Caco-2 (cell line): ENCODE measurements at regions not wholly inside any gene's neighbourhood (a gene's known extent, or its start where the extent isn't known, plus 50 kb on each side); places are given as distances from the start of the nearest gene placed in this dataset.

ENCODE experiments used
- BruUV-seq: library from RNA; stranded (reverse); fragments of 400-500 nt; replicated peaks from 2 replicates; lab custom pipeline; 2021; lab: Mats Ljungman, UMichigan
- CTCF ChIA-PET: fragments of 300-600 bp; sonication (Branson Sonifier 250); formaldehyde crosslinking; loops from one replicate; lab custom pipeline; 2022; ENCODE audit warnings: antibody characterized with exemption; lab: Charles Lee
- POLR2A ChIA-PET: fragments of 300-600 bp; sonication (Branson Sonifier 250); formaldehyde crosslinking; loops from one replicate; lab custom pipeline; 2022; ENCODE audit warnings: antibody characterized with exemption; lab: Charles Lee
- DNase-seq, 2 experiments: peaks; one replicate each; pipeline versions ENCODE4 v3.0.0 to v3.0.0-alpha.2; 2020 to 2022
- H3K27me3 ChIP-seq: replicated peaks from 2 replicates; pipeline ENCODE4 v1.6.0; 2011; ENCODE audit warnings: low read length; ENCODE audit not compliant: control insufficient read depth, insufficient read depth
- H3K36me3 ChIP-seq: 2 replicates; pipeline ENCODE4 v1.5.1; 2011; ENCODE audit warnings: low read length; ENCODE audit not compliant: control insufficient read depth, insufficient read depth
- H3K4me1 ChIP-seq: fragments of 250-450 bp; sonication (Bioruptor Pico); 2 replicates; pipeline ENCODE4 v1.5.1; 2020; ENCODE audit warnings: mild to moderate bottlenecking
- H3K4me3 ChIP-seq: 2 replicates; pipeline ENCODE4 v1.5.1; 2011; ENCODE audit warnings: low read depth, mild to moderate bottlenecking, control low read depth, low read length
- H3K9me3 ChIP-seq: fragments of 250-450 bp; sonication (Bioruptor Pico); 2 replicates; pipeline ENCODE4 v1.5.1; 2020; ENCODE audit warnings: mild to moderate bottlenecking, moderate library complexity
- H3K27ac Mint-ChIP-seq: one replicate; pipeline ENCODE4 v1.8.0; 2022; ENCODE audit warnings: mixed read lengths; ENCODE audit not compliant: unreplicated experiment
- H3K27me3 Mint-ChIP-seq: one replicate; pipeline ENCODE4 v1.8.0; 2022; ENCODE audit warnings: mixed read lengths; ENCODE audit not compliant: insufficient read depth, unreplicated experiment
- H3K36me3 Mint-ChIP-seq: one replicate; pipeline ENCODE4 v1.8.0; 2022; ENCODE audit warnings: mild to moderate bottlenecking, mixed read lengths; ENCODE audit not compliant: insufficient read depth, unreplicated experiment
- H3K4me1 Mint-ChIP-seq: one replicate; pipeline ENCODE4 v1.8.0; 2022; ENCODE audit warnings: low read depth, mixed read lengths; ENCODE audit not compliant: unreplicated experiment
- H3K4me3 Mint-ChIP-seq: one replicate; pipeline ENCODE4 v1.8.0; 2022; ENCODE audit warnings: mild to moderate bottlenecking, moderate library complexity, mixed read lengths; ENCODE audit not compliant: unreplicated experiment
- H3K9me3 Mint-ChIP-seq: one replicate; pipeline ENCODE4 v1.8.0; 2022; ENCODE audit warnings: mixed read lengths; ENCODE audit not compliant: unreplicated experiment
- intact Hi-C: fragments of 100-400 bp; cut with micrococcal nuclease; formaldehyde crosslinking; loops from one replicate; pipeline ENCODE4 v1.10.0; 2022; ENCODE audit not compliant: unreplicated experiment
- TF ChIP-seq, protein P1 (sequence below), 2 experiments: fragments of 200-600 bp in 1 of 2; IDR thresholded peaks; 1 replicate in 1 of 2; 2 replicates in 1 of 2; pipeline versions ENCODE4 v1.5.1 to v1.8.0; 2011 to 2022; ENCODE audit warnings: antibody characterized with exemption in 1 of 2, control low read depth in 1 of 2, inconsistent platforms in 1 of 2, low read depth in 1 of 2, low read length in 1 of 2, mild to moderate bottlenecking in 1 of 2, moderate library complexity in 1 of 2; ENCODE audit not compliant: insufficient read depth in 1 of 2, severe bottlenecking in 1 of 2, unreplicated experiment in 1 of 2

GRCh38 chr2:198268519-198268918 lies 464.1 kb downstream of the PLCL1 start:
- H3K4me3 Mint-ChIP-seq, result no peak overlapping the region
- ChIA-PET POLR2A (no interaction called here), CTCF (no interaction called here)
- TF ChIP-seq, protein P1, sequence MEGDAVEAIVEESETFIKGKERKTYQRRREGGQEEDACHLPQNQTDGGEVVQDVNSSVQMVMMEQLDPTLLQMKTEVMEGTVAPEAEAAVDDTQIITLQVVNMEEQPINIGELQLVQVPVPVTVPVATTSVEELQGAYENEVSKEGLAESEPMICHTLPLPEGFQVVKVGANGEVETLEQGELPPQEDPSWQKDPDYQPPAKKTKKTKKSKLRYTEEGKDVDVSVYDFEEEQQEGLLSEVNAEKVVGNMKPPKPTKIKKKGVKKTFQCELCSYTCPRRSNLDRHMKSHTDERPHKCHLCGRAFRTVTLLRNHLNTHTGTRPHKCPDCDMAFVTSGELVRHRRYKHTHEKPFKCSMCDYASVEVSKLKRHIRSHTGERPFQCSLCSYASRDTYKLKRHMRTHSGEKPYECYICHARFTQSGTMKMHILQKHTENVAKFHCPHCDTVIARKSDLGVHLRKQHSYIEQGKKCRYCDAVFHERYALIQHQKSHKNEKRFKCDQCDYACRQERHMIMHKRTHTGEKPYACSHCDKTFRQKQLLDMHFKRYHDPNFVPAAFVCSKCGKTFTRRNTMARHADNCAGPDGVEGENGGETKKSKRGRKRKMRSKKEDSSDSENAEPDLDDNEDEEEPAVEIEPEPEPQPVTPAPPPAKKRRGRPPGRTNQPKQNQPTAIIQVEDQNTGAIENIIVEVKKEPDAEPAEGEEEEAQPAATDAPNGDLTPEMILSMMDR (IDR thresholded peaks at IDR 0.05; ENCODE audit: insufficient read depth in 1 of 2, low read depth in 1 of 2, low read length in 1 of 2, severe bottlenecking in 1 of 2, unreplicated experiment in 1 of 2), result no peak
- H3K4me1 Mint-ChIP-seq, result no peaks in the 10 kb centered on the region
- no peak for DNase-seq
- no peaks in the 10 kb centered on the region for H3K36me3 Mint-ChIP-seq
- Histone ChIP-seq H3K4me1 (no peaks in the 10 kb centered on the region), H3K9me3 (no peaks in the 10 kb centered on the region), H3K36me3 (no peaks in the 10 kb centered on the region), H3K27me3 (no peaks in the 10 kb centered on the region), H3K4me3 (no peak overlapping the region)
- intact Hi-C loops, result no loop called here
- no TSS peak for BruUV-seq
- no peak overlapping the region for H3K27ac Mint-ChIP-seq
- no peaks in the 10 kb centered on the region for H3K9me3 Mint-ChIP-seq
- H3K27me3 Mint-ChIP-seq, result peaks cover 2% of the 10 kb centered on the region

DNA sequence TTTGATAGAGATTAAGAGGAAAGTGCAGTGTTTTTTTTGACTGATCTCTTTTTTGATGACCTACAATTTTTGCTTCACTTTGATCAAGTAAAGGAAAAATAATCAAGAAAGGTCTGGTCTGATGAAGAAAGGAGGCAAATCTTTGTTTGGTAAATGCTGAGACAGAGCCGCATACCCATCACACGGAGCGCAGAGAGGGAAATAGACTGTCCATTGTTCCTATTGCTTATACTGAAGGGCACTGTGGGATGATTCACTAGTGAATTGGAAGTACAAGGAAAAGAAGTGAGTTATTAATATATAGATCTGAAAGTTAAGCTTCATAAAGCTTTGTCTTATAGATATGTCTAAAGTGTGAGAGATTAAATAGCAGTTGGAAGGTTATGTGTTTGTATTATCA lies 455.1 kb downstream of the PLCL1 start:
- H3K27me3 Mint-ChIP-seq, result peaks cover 16% of the 10 kb centered on the region
- H3K9me3 Mint-ChIP-seq, result no peaks in the 10 kb centered on the region
- no peak for DNase-seq
- no peak overlapping the region for H3K27ac Mint-ChIP-seq
- BruUV-seq, result no TSS peak
- TF ChIP-seq, protein P1 (IDR thresholded peaks at IDR 0.05; ENCODE audit: insufficient read depth in 1 of 2, low read depth in 1 of 2, low read length in 1 of 2, severe bottlenecking in 1 of 2, unreplicated experiment in 1 of 2), result no peak
- no peak overlapping the region for H3K4me3 Mint-ChIP-seq
- ChIA-PET CTCF (no interaction called here), POLR2A (no interaction called here)
- H3K27me3 ChIP-seq, result no peaks in the 10 kb centered on the region
- intact Hi-C loops, result no loop called here
- no peaks in the 10 kb centered on the region for H3K36me3 Mint-ChIP-seq
- H3K9me3 ChIP-seq, result no peaks in the 10 kb centered on the region
- H3K4me1 Mint-ChIP-seq, result no peaks in the 10 kb centered on the region
- H3K4me1 ChIP-seq, result no peaks in the 10 kb centered on the region
- no peaks in the 10 kb centered on the region for H3K36me3 ChIP-seq
- no peak overlapping the region for H3K4me3 ChIP-seq

- H3K27me3 Mint-ChIP-seq, result peaks cover 9% of the 10 kb centered on the region
- H3K4me1 ChIP-seq, result no peaks in the 10 kb centered on the region
- no TSS peak for BruUV-seq
- H3K4me3 ChIP-seq, result no peak overlapping the region
- H3K9me3 Mint-ChIP-seq, result no peaks in the 10 kb centered on the region
- H3K36me3 ChIP-seq, result no peaks in the 10 kb centered on the region
- intact Hi-C loops, result no loop called here
- no peaks in the 10 kb centered on the region for H3K9me3 ChIP-seq
- no peak overlapping the region for H3K4me3 Mint-ChIP-seq
- no peak for DNase-seq
- TF ChIP-seq, protein P1 (IDR thresholded peaks at IDR 0.05; ENCODE audit: insufficient read depth in 1 of 2, low read depth in 1 of 2, low read length in 1 of 2, severe bottlenecking in 1 of 2, unreplicated experiment in 1 of 2), result no peak
- ChIA-PET CTCF (no interaction called here), POLR2A (no interaction called here)
- H3K27me3 ChIP-seq, result no peaks in the 10 kb centered on the region
- H3K36me3 Mint-ChIP-seq, result no peaks in the 10 kb centered on the region
- no peaks in the 10 kb centered on the region for H3K4me1 Mint-ChIP-seq
- H3K27ac Mint-ChIP-seq, result no peak overlapping the region
Observed at GRCh38 chr2:198254536-198255090, 450.2 kb downstream of the PLCL1 start.
